Activated naive CD4-positive, alpha-beta T cell treated with Interleukin-2 at 50 U/mL for 16 hours (primary cell): ENCODE measurements at regions not wholly inside any gene's neighbourhood (a gene's known extent, or its start where the extent isn't known, plus 50 kb on each side); places are given as distances from the start of the nearest gene placed in this dataset.
"Not testable (repeated sequence)": the region's sequence is repeated elsewhere in the genome, so short reads cannot be mapped to it uniquely, and the experiment has no call there.

ENCODE experiments used
- DNase-seq: peaks from one replicate; pipeline ENCODE4 v3.0.0-alpha.2; 2020

- DNase-seq: no peak
Measured at GRCh38 chr11:95432714-95433503, 201.9 kb upstream of the SESN3 start.

DNA sequence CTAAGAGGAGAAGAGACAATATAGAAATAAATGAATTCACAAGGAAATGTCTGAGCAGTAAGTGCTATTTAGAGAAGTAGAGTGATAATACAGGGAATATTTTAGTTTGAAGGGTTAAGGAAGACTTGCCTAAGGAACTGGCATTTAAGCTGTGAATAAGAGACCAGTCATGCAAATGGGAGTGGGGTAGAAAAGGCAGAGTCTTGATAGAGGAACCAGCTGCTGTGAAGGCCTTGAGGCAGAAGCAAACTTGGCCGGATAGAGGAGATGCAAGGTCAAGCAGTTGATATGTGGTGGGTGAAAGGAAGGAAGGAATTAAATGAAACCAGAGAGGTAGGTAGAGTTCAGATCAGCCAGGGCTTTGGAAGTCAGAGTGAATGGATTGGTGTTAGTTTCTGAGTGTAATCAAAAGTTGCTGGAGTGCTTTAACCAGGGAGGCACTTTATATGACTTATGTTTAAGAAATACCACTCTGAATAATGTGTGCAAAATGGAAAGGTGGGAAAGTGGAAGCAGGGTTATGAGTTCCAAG lies 198.4 kb upstream of the SESN3 start:
- no peak for DNase-seq

DNA sequence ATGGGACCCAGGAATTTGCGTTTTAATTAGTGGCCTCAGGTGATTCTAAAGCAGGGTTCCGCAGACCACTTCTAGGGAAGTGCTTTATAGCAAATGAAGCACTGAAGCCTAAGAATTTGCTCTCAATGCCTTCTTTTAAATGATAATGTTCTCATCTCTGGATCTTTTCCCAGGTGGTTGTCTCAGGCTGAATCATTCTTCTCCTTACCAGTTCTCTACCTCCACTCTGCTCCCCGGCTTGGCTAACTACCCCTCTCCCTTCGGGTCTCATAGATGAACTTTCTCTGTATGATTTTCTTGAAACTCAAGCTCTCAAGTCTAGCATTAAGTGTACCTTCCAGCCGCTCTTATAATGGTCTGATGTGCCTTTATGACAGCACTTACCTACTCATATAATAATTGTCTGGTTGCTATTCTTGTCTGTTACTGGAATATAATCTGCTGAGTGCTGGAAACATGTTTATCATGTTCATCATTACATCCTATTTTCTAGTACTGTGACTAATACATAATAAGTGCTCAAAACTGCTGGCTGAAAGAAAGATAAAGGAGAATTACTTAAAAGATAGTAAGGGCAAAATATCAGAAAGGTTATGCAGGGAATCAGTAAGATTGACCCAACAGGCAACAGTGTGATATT lies 195.9 kb upstream of the SESN3 start:
- DNase-seq: no peak

GRCh38 chr11:95419915-95420314 lies 188.9 kb upstream of the SESN3 start:
- DNase-seq: no peak

- no peak for DNase-seq
Measured at GRCh38 chr11:95418916-95419315, 187.9 kb upstream of the SESN3 start.

DNA sequence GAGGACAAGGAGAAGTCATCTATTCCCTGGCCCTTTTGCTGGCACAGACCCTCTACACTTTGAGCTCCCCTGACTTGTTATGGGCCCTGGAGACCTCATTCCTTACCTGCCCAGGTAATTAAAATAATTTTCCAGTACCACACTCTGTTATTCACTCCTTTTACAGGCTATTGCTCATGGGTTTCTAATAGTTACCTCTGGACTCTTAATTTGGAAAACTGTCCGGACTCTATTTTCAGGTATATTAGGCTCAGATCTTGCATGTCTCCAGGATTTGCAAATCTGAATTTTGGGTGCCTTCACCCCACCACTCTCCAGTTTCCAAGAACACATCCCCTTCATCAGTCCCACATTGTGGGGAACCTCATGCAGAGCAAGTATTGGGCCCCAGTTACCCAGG lies 186.8 kb upstream of the SESN3 start:
- no peak for DNase-seq

- DNase-seq: no peak
Measured at GRCh38 chr11:95415837-95416304, 184.9 kb upstream of the SESN3 start.

GRCh38 chr11:95414217-95414616 lies 183.2 kb upstream of the SESN3 start:
- no peak for DNase-seq

DNA sequence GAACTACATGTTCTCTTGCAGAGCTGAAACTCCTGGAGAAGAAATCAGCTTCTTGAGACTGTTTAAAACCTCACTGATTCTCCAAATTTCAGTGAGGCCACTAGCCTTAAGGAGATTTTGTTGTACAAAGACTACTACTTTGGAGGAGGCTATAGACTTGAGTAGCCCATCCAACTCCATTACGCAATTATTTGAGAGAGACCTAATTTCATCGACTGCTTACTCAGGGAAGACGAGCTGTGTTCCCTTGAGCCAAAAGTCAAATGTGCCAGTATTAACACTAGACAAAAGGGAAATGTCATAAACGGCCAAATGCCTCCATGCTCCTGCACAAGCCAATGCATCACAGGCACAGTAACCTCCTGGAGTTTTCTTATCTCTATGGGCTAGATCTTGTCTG lies 182.8 kb upstream of the SESN3 start:
- no peak for DNase-seq

GRCh38 chr11:95413021-95413420 lies 182.0 kb upstream of the SESN3 start:
- no peak for DNase-seq

DNA sequence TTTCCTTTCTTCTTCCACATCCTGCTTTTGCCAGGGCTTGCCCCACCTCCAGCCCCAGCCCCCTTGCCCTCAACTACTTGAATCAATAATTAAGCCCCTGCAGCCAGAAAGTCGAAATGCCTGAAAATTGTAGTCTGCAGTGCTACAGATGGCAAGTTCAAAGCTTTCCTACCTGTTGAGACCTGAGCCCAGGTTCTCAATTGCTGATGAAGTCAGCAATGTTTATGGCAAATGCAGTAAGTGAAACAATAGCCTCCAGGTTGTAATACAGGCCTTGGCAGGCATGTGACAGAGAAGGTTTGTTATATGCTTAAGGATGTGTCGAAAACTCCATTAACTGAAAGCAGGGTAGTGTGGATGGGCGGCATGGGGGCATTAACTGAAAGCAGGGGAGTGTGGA lies 181.1 kb upstream of the SESN3 start:
- DNase-seq: no peak

GRCh38 chr11:95410707-95411106 lies 179.7 kb upstream of the SESN3 start:
- not testable (repeated sequence) for DNase-seq

GRCh38 chr11:95406271-95406670 lies 175.3 kb upstream of the SESN3 start:
- no peak for DNase-seq

GRCh38 chr11:95404370-95404769 lies 173.4 kb upstream of the SESN3 start:
- no peak for DNase-seq

GRCh38 chr11:95398437-95399112 lies 167.6 kb upstream of the SESN3 start:
- no peak for DNase-seq

- DNase-seq: no peak
Measured at GRCh38 chr11:95392644-95393043, 161.6 kb upstream of the SESN3 start.

DNA sequence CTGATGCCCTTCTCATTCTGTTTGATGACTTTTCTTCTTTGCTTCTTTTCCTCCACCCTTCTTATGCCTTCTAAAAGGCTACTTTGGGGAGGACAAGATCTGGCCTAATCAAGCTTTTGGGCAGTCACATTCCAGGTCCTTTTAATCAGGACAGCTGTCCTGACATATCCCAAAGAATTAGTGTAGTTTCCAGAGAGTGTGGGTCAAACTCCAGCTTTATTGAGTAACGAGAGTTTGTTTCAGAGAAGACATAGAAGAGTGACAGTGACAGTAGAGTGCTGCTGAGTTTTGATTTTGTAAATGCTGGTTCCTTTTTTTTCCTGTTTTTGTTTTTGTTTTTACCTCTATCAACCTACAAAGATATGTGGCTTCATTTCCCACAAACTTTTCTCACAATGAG lies 158.4 kb upstream of the SESN3 start:
- DNase-seq: no peak

GRCh38 chr11:95388086-95388485 lies 157.1 kb upstream of the SESN3 start:
- DNase-seq: no peak

GRCh38 chr11:95387325-95387724 lies 156.3 kb upstream of the SESN3 start:
- DNase-seq: no peak

GRCh38 chr11:95385577-95385976 lies 154.6 kb upstream of the SESN3 start:
- no peak for DNase-seq

GRCh38 chr11:95379479-95379878 lies 148.5 kb upstream of the SESN3 start:
- no peak for DNase-seq

DNA sequence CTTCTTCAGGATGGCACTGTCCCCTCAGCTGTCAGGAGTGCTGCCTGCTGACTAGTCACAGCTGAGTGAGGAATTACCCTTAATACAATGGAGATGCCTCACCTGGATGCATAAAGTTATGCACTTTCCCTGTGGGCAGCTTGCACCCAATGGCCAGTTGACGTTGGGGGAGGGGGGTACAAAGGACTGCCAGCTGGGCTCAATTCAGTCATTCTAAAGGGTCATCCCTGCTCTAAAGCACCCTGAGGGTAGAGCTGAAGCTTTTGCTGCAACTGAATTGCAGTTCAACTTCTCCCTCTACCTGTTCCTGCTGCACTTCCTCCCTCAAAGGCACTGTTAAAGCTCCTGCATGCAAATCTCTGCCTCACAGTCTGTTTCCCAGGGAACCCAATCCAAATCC lies 147.8 kb upstream of the SESN3 start:
- no peak for DNase-seq

GRCh38 chr11:95378111-95378510 lies 147.1 kb upstream of the SESN3 start:
- DNase-seq: no peak

DNA sequence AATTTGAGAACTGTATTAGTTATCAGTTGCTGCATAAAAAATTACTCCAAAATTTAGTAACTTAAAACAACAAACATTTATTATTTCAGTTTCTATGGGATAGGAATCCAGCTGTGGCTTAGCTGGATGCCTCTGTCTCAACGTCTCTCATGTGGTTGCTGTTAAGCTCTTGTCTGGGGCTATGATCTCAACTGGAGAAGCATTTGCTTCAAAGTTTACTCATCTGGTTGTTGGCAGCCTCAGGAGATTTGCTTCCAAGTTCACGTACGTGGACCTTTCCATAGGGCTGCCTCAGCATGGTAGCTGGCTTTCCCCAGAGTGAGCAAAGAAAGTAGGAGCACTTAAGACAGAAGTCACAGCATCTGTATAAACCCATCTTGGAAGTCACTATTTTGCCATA lies 144.9 kb upstream of the SESN3 start:
- DNase-seq: no peak
